Erythroblast (primary cell): ENCODE measurements at regions not wholly inside any gene's neighbourhood (a gene's known extent, or its start where the extent isn't known, plus 50 kb on each side); places are given as distances from the start of the nearest gene placed in this dataset.

Experiments
- GATA1 ChIP-seq: IDR thresholded peaks from 2 replicates; pipeline ENCODE4 v1.6.1; 2011; ENCODE audit warnings: low read depth, mild to moderate bottlenecking, control low read depth, low read length, moderate library complexity
- POLR2A ChIP-seq: IDR thresholded peaks from 2 replicates; pipeline ENCODE4 v1.6.1; 2011; ENCODE audit warnings: mild to moderate bottlenecking, low read length

GRCh38 chr3:28917895-28918475 is 362.9 kb upstream of the RBMS3 start:
- TF ChIP-seq POLR2A: no peak
- TF ChIP-seq GATA1: no peak
